DOHH2 (cell line): ENCODE measurements at regions not wholly inside any gene's neighbourhood (a gene's known extent, or its start where the extent isn't known, plus 50 kb on each side); places are given as distances from the start of the nearest gene placed in this dataset.

Experiments
- H3F3A ChIP-seq: fragments of 200-600 bp; sonication (generic), shearing (Covaris generic); 2 replicates; pipeline ENCODE4 v1.6.0; 2016; ENCODE audit warnings: antibody characterized with exemption, mild to moderate bottlenecking; ENCODE audit not compliant: control insufficient read depth, insufficient read depth
- H3K27ac ChIP-seq: fragments of 200-600 bp; sonication (generic); 2 replicates; pipeline ENCODE4 v1.5.1; 2014; ENCODE audit warnings: low read depth, mild to moderate bottlenecking, low read length, moderate library complexity
- H3K27me3 ChIP-seq: fragments of 200-600 bp; sonication (generic); 2 replicates; pipeline ENCODE4 v1.6.1; 2014; ENCODE audit warnings: mild to moderate bottlenecking, low read length, mixed read lengths; ENCODE audit not compliant: control insufficient read depth
- H3K36me3 ChIP-seq: fragments of 200-600 bp; sonication (generic); 2 replicates; pipeline ENCODE4 v1.6.1; 2014; ENCODE audit warnings: mild to moderate bottlenecking, low read length, moderate library complexity, mixed read lengths; ENCODE audit not compliant: control insufficient read depth
- H3K4me1 ChIP-seq: fragments of 200-600 bp; sonication (generic); 2 replicates; pipeline ENCODE4 v1.6.1; 2014; ENCODE audit warnings: mild to moderate bottlenecking, low read length, mixed read lengths; ENCODE audit not compliant: control insufficient read depth
- H3K4me2 ChIP-seq: fragments of 200-600 bp; sonication (generic); 2 replicates; pipeline ENCODE4 v1.6.0; 2014; ENCODE audit warnings: mild to moderate bottlenecking, low read length, moderate library complexity
- H3K4me3 ChIP-seq: fragments of 200-600 bp; sonication (generic); 2 replicates; pipeline ENCODE4 v1.5.1; 2014; ENCODE audit warnings: mild to moderate bottlenecking, low read length, mixed read lengths
- H3K79me2 ChIP-seq: fragments of 200-600 bp; sonication (generic); 2 replicates; pipeline ENCODE4 v1.6.1; 2014; ENCODE audit warnings: mild to moderate bottlenecking, low read length, mixed read lengths; ENCODE audit not compliant: control insufficient read depth
- H3K9me2 ChIP-seq: fragments of 200-600 bp; sonication (generic); replicated peaks from 2 replicates; pipeline ENCODE4 v1.6.1; 2014; ENCODE audit warnings: mild to moderate bottlenecking, low read length, mixed read lengths; ENCODE audit not compliant: control insufficient read depth
- H3K9me3 ChIP-seq: fragments of 200-600 bp; sonication (generic); 2 replicates; pipeline ENCODE4 v1.6.1; 2014; ENCODE audit warnings: antibody characterized with exemption, low read length, mixed read lengths; ENCODE audit not compliant: control insufficient read depth, insufficient read depth
- H4K20me1 ChIP-seq: fragments of 200-600 bp; sonication (generic); 2 replicates; pipeline ENCODE4 v1.6.0; 2014; ENCODE audit warnings: low read depth, mild to moderate bottlenecking, antibody characterized with exemption, low read length, moderate library complexity; ENCODE audit not compliant: control insufficient read depth, insufficient read depth
- CTCF ChIP-seq: fragments of 200-600 bp; sonication (generic); IDR thresholded peaks from one replicate; pipeline ENCODE4 v1.5.1; 2014; ENCODE audit warnings: antibody characterized with exemption, mild to moderate bottlenecking, low read depth, low read length; ENCODE audit not compliant: poor library complexity, severe bottlenecking
- EZH2phosphoT487 ChIP-seq: fragments of 200-600 bp; sonication (generic); IDR thresholded peaks from 2 replicates; pipeline ENCODE4 v1.6.1; 2017; ENCODE audit warnings: borderline replicate concordance, mild to moderate bottlenecking, antibody characterized with exemption, low read length, moderate library complexity, mixed read lengths

GRCh38 chr6:10101551-10102252 lies 313.2 kb downstream of the TFAP2A start:
- Histone ChIP-seq H3K36me3 (no peaks in the 10 kb centered on the region), H3K27me3 (peaks cover 4% of the 10 kb centered on the region; the same call in 1 of the 2 replicates), H3K9me3 (no peaks in the 10 kb centered on the region), H3K27ac (no peak overlapping the region), H3K9me2 (no peaks in the 10 kb centered on the region), H3K4me2 (no peak overlapping the region), H3F3A (no peaks in the 10 kb centered on the region), H3K4me1 (no peaks in the 10 kb centered on the region), H3K4me3 (no peak overlapping the region), H3K79me2 (no peaks in the 10 kb centered on the region), H4K20me1 (no peaks in the 10 kb centered on the region)
- TF ChIP-seq EZH2phosphoT487: no peak
- no peak for TF ChIP-seq CTCF

GRCh38 chr6:10099529-10100140 lies 315.2 kb downstream of the TFAP2A start:
- no peaks in the 10 kb centered on the region for H4K20me1 ChIP-seq
- no peaks in the 10 kb centered on the region for H3K79me2 ChIP-seq
- no peaks in the 10 kb centered on the region for H3K9me2 ChIP-seq
- no peak overlapping the region for H3K4me3 ChIP-seq
- H3F3A ChIP-seq: no peaks in the 10 kb centered on the region
- peaks cover 4% of the 10 kb centered on the region; the same call in 1 of the 2 replicates for H3K27me3 ChIP-seq
- no peak overlapping the region for H3K27ac ChIP-seq
- H3K9me3 ChIP-seq: no peaks in the 10 kb centered on the region
- H3K4me1 ChIP-seq: no peaks in the 10 kb centered on the region
- TF ChIP-seq EZH2phosphoT487 (no peak), CTCF (no peak)
- no peak overlapping the region for H3K4me2 ChIP-seq
- no peaks in the 10 kb centered on the region for H3K36me3 ChIP-seq

- no peaks in the 10 kb centered on the region for H3K9me2 ChIP-seq
- H3K4me3 ChIP-seq: no peak overlapping the region
- H3K27ac ChIP-seq: no peak overlapping the region
- peaks cover 4% of the 10 kb centered on the region; the same call in 1 of the 2 replicates for H3K27me3 ChIP-seq
- H3F3A ChIP-seq: no peaks in the 10 kb centered on the region
- H4K20me1 ChIP-seq: no peaks in the 10 kb centered on the region
- no peak overlapping the region for H3K4me2 ChIP-seq
- TF ChIP-seq EZH2phosphoT487 (peak; percentile 42; the same call in 1 of the 2 replicates), CTCF (no peak)
- H3K9me3 ChIP-seq: no peaks in the 10 kb centered on the region; the same call in 1 of the 2 replicates
- no peaks in the 10 kb centered on the region for H3K79me2 ChIP-seq
- H3K36me3 ChIP-seq: no peaks in the 10 kb centered on the region
- no peaks in the 10 kb centered on the region for H3K4me1 ChIP-seq
Measured at GRCh38 chr6:10098756-10099528, 315.9 kb downstream of the TFAP2A start.
